GM21515 (cell line): ENCODE measurements at regions not wholly inside any gene's neighbourhood (a gene's known extent, or its start where the extent isn't known, plus 50 kb on each side); places are given as distances from the start of the nearest gene placed in this dataset.

Source experiments
- ATAC-seq: cut with Tn5 transposase; IDR thresholded peaks from one replicate; pipeline ENCODE4 v1.9.1; 2021; ENCODE audit not compliant: unreplicated experiment

DNA sequence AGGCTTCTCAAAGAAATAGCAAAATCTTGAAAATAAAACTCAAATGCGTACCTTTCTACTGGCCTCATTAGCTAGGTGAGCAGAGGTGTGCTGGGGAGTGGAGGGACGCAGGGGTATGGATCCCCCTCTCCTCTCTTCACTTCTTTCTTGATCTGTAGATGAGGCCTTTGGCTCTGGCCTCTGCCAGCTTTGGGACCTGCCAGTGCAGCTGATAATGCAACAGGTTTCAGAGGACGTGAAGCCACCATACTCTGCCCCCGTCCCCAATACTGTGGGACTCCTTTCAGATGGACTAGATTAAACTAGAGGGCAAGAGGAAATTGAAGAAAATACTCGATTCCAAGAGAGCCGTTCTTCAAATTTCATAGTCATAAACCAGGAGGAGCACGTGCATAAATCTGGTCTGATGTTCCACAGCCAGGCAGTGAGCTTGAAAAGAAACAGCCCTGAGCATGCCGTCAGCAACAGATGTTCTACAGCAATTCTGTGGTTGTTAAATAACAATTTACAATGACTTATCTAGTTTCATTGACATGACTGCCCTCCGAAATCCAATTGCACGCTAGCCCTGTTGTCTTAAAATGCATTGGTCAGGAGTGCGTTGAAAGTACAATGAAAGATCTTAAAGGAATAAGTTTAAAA lies 245.3 kb upstream of the FOXQ1 start:
- ATAC-seq = no peak

GRCh38 chr6:1065986-1066385 lies 245.9 kb upstream of the FOXQ1 start:
- ATAC-seq = no peak

DNA sequence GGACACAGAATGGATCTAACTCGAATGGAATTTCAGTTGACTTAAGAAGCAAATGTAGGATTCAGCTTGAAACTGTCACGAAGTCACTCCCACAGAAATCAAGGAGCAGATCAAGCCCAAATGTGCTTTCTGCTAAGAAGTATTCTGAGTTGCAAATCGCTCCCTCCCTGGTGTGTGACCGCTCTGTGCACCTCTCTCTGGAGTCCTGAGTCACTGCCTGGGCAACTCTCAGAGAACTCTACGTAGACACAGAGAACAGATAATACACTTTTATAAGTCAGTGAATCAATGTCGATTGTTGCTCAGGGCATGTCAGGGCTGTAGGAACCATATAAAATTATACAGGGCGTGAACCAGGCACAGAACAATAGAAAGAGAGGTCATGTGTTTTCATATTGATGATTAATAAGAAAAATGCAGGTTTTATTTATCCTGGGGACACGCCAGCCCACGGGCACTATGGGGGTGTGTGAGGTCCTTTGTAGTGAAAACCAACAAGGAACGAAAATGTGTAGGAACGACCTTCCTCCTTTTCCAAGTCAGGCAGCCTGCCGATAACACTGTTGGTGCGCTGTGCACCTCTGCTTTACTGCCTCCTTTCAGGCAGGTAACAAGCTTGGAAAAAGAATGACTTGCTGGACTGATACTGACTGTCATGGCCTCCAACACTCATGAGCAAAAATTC lies 248.1 kb upstream of the FOXQ1 start:
- no peak for ATAC-seq

DNA sequence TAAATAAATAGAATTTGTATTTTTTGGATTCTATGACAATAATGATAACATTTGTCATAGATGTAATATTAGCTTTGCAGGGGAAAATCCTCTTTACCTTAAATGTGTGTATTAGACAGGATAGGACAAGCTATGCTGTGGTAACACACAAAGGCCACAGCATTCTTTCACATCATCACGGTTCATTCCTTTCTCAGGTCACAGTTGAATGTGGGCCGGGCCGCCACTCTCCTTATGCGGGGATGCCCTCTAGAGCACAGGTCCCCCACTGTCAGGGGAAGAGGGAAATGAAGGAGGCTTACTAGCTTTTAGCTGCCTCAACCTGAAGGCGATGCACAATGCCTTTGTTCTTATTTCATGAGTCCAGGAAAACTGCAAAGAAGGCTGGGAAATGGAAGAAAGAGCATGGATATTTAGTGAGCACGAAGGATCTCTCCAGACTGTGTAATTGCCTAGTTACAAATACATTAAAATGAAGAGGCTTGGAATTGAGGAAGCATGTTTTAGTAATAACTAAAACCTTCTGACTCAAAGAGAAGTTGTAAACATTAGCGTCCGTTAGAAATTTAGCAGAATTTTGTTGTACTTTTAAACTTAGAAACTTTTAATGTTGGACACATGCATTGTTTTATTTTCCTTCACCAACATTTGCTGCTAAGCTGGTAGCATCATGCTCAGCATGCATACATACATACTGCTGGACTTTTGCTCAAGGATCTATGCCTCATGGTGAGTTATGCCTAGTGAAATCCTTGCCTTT lies 248.9 kb upstream of the FOXQ1 start:
- ATAC-seq = no peak

DNA sequence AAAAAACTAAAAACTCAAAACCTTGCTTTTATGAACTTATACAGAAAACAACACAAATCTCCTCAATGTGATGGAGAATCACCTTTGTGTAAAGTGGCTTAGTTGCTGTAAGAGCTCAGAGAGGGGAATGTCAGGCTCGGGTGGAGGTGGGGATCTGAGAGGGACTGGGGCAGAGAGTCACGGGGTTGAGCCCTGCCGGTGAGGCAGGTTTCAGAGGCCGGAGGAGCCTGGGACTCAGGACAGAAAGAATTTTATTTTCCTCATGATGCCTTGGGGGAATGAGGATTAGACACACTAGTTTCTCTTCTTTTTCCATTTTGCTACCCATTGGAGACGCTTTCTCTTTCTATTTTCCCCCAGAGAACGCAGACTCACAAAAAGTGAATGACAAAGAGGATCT lies 252.3 kb upstream of the FOXQ1 start:
- ATAC-seq = no peak

DNA sequence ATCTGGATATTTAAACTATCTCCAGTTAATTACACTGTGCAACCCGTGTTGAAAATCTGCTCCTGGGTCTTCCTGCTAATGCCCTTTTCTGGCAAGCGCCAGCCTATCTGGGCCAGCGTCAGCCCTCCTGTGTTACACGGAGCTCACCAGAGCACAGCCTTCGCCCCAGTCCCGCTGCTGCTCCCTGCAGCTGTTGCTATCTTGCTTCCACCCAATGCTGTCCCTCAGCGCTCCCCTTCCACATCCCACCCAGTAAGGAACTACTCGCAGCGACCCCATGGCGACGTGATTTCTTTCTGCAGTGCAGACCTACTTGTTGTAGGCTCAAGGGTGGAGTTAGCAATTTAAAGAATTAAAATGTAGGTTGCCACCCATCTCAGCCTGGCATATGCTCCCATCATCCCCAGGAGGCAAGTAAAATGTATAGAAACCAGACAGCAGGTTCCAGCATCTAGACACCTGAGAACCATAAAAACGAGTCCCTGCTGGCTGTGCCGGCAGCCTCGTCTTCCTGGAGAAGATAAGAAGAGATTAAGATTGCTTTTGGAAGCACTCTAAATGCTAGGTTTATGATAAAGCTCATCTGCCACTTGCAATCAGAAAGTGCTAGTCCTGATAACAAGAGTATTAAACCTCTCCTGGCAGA lies 254.3 kb upstream of the FOXQ1 start:
- ATAC-seq = no peak

DNA sequence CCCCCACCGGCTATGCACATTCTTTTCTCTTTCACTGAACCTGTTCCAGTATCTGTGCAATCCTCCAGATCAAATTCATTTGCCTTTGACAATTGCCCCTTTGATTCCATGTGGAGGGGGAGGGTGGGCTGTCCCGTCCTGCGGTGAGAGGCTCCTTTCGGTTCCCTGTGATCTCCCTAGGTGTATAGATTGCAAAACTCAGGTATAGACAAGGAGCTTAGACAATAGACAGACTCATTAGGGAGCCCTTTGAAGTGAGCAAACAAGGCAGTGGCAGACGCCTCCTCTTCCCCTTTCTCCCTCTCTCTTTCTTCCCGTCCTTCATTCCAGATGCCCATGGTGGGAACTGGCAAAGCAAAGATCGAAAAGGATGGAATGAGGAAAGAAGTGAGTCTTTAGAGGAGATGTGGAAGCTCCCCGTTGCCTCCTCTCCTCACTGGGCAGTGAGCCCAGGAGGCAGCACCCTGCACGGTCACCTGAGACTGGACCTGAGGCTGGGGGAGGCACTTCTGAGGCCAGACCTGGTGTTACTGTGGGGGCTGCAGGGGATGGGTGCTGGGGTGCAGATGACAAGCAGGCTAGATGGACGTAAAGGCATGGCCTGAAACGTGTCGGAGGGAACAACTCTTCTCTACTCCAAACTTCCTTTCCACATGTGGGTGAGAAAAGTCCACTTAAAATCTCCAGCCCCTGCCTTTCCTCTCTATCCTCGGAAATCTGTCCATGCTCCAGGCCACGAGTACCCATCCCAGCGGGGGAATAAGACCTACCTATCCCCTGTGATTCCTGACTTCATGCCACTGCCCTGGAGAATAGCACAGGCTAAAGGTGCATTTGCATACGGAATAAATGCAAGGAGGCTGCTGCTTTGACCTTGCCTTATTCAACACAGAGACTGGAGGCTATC lies 256.6 kb upstream of the FOXQ1 start:
- no peak for ATAC-seq

DNA sequence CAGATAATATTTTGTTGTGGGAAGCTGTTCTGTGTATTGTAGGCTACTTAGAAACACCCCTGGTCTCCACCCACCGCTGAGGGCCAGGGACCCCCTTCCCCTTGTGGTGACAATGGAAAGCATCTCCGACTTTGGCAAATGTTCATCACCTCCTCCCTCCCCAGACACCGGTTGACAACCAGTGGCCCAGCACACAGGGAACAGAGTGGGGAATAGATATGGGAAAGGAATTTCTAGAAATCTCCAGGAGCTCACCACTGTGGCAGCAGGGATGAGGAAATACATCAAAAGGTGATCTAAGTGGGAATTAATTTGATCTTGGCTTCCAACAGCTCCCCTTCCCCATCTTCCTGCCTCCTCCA lies 257.3 kb upstream of the FOXQ1 start:
- ATAC-seq = no peak

GRCh38 chr6:1053586-1053985 lies 258.3 kb upstream of the FOXQ1 start:
- ATAC-seq = no peak

- ATAC-seq = no peak
Measured at GRCh38 chr6:1052262-1052661, 259.6 kb upstream of the FOXQ1 start.

GRCh38 chr6:1049900-1050299 lies 262.0 kb upstream of the FOXQ1 start:
- ATAC-seq = no peak

DNA sequence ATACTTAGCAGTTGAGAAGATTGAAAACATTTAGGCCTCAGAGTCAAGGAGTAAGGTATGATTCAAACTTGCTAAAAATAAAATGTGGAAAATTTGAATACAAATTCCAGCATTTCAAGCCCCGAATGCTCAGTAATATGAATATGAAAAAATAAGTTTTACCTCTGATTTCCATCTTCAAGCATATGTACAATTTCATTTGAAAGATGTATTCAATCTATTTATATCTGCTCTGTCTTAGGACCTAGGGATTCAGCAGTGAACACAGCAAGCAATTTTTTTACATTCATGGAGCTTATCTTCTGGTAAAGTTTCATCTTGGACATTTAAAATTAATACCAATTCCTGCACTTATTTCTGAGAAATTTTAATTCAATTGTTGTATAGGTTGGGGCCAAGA lies 262.7 kb upstream of the FOXQ1 start:
- no peak for ATAC-seq

- no peak for ATAC-seq
Measured at GRCh38 chr6:1047981-1048541, 263.8 kb upstream of the FOXQ1 start.

GRCh38 chr6:1045239-1045638 lies 266.7 kb upstream of the FOXQ1 start:
- no peak for ATAC-seq

DNA sequence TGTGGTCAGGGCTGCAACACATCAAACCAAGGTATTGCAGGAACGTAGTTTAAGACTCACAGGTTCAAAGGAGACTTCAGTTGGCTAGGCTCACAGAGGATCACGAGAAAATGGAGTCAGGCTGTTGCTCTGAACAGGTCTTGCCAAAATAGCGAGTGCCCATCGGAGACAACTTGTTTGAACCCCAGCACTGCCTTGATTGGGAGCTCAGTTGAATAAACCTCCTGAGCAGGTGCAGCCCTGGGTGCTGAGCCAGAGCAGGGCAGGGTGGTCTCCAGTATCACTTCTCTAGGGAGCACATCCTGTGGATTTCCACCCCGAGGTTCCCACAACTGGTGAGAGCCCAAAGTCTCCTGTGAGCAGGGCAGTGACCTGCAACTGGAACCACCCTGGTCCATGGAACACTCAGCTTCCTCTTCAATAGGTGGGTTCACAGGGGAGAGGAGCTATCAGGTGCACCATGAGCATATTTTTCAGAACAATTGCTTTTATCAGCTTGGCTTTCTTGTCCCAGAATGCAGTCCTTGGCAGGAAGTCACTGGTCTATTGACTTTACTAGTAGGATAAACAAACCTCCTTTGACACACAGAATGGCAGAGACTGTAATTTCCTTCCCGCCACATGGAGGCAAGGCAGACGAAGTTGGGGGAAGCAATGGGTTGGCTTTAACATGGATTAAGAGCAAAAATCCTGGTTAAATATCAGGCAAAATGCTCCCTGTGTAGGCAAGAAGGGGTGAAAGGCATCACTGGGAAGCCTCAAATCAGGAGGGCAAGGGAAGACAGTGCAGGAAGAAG lies 267.7 kb upstream of the FOXQ1 start:
- ATAC-seq = no peak

- no peak for ATAC-seq
Measured at GRCh38 chr6:1043458-1043836, 268.5 kb upstream of the FOXQ1 start.

GRCh38 chr6:1042583-1043457 lies 269.1 kb upstream of the FOXQ1 start:
- no peak for ATAC-seq

DNA sequence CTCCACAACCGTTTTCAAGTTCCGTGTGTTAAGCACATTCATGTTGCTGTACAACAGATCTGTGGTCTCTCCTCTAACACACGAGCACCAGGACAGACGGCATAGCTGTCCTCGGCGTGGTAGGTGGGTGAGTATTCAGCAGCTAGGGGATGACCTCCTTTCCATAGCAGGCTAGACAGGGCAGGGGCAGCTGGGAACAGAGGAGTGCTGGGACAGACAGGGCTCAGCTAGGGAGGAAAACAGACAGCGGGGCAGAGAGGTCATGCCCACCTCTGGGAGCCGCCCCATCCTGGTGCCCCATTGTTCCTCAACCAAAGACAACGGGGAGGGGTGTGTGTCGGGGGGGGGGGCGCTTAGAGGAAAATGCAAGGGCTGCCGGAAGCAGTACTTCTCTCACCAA lies 271.5 kb upstream of the FOXQ1 start:
- no peak for ATAC-seq

DNA sequence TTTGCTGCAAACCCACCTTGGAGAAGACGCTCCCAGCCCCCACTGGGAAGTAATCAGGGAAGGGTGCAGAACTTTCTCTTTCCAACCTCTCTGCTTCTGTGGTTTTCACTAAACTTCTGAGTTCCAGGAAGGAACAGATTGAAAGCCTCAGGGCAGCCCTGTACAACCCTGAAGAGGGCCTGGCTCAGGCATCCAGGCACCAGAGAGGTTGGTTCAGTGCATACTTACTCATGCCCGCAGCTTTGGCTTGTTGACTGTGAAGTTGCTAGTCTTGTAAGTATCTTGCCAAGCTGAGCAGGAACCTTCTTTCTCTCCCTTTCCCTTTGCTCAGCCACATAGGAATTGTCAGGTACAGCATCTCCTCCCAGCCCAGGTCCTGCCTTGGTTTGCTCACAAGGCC lies 272.2 kb upstream of the FOXQ1 start:
- no peak for ATAC-seq
